Natural killer cell treated with Interleukin-12 subunit alpha and Interleukin-12 subunit beta and Interleukin-15 and Interleukin-18, amount 100 ng/mL, for 72 hours (primary cell): ENCODE measurements at regions not wholly inside any gene's neighbourhood (a gene's known extent, or its start where the extent isn't known, plus 50 kb on each side); places are given as distances from the start of the nearest gene placed in this dataset.

Experiments used
- ATAC-seq, 2 donors: fragments of 150-1000 bp; cut with Tn5 transposase in 1 of 2; sonication (Bioruptor Pico), chemical (Tn5 transposase) in 1 of 2; 2 replicates each; pipeline ENCODE4 v1.10.0; 2021
- DNase-seq: peaks from one replicate; pipeline ENCODE4 v3.0.0; 2022; ENCODE audit warnings: low spot score
- H3K27ac Mint-ChIP-seq, 2 donors: 1 replicate in 1 of 2; 2 replicates in 1 of 2; pipeline ENCODE4 v1.8.0; 2022; ENCODE audit warnings: mixed read lengths in 2 of 2, mild to moderate bottlenecking in 1 of 2, moderate library complexity in 1 of 2
- H3K27me3 Mint-ChIP-seq, 2 donors: 1 replicate in 1 of 2; 2 replicates in 1 of 2; pipeline ENCODE4 v1.8.0; 2022; ENCODE audit warnings: mixed read lengths in 2 of 2
- H3K36me3 Mint-ChIP-seq: one replicate; pipeline ENCODE4 v1.8.0; 2022; ENCODE audit warnings: mixed read lengths
- H3K4me1 Mint-ChIP-seq, 2 donors: 1 replicate in 1 of 2; 2 replicates in 1 of 2; pipeline ENCODE4 v1.8.0; 2022; ENCODE audit warnings: low read depth in 2 of 2, mixed read lengths in 2 of 2, mild to moderate bottlenecking in 1 of 2
- H3K4me3 Mint-ChIP-seq: one replicate; pipeline ENCODE4 v1.8.0; 2022; ENCODE audit warnings: mixed read lengths
- H3K9me3 Mint-ChIP-seq: 2 replicates; pipeline ENCODE4 v1.8.0; 2022; ENCODE audit warnings: mixed read lengths

GRCh38 chr3:106014518-106014917 lies 145.7 kb upstream of the CBLB start:
- peaks cover 4% of the 10 kb centered on the region for H3K9me3 Mint-ChIP-seq
- peaks cover 5% of the 10 kb centered on the region for H3K36me3 Mint-ChIP-seq
- H3K4me3 Mint-ChIP-seq: no peak overlapping the region
- ATAC-seq (no peak), DNase-seq (no peak)
- H3K27me3 Mint-ChIP-seq: no peaks in the 10 kb centered on the region
- H3K27ac Mint-ChIP-seq: peak overlapping the region; percentile 26 to 63
- H3K4me1 Mint-ChIP-seq: peaks cover 33 to 41% of the 10 kb centered on the region in 2 donors

GRCh38 chr3:106014971-106015370 lies 146.2 kb upstream of the CBLB start:
- Mint-ChIP-seq H3K9me3 (peaks cover 4% of the 10 kb centered on the region), H3K27me3 (no peaks in the 10 kb centered on the region), H3K36me3 (peaks cover 5% of the 10 kb centered on the region), H3K4me1 (peaks cover 28 to 36% of the 10 kb centered on the region in 2 donors), H3K4me3 (no peak overlapping the region), H3K27ac (peak overlapping the region in 1 of 2 donors; percentile 63)
- DNase-seq (no peak), ATAC-seq (no peak)

GRCh38 chr3:106018102-106018501 lies 149.3 kb upstream of the CBLB start:
- H3K4me3 Mint-ChIP-seq: no peak overlapping the region
- H3K27ac Mint-ChIP-seq: no peak overlapping the region
- peaks cover 4% of the 10 kb centered on the region for H3K9me3 Mint-ChIP-seq
- no peak for DNase-seq
- ATAC-seq: no peak
- H3K4me1 Mint-ChIP-seq: peaks cover 10 to 13% of the 10 kb centered on the region in 2 donors
- H3K27me3 Mint-ChIP-seq: no peaks in the 10 kb centered on the region
- no peaks in the 10 kb centered on the region for H3K36me3 Mint-ChIP-seq

GRCh38 chr3:106018929-106019550 lies 150.2 kb upstream of the CBLB start:
- Mint-ChIP-seq H3K4me3 (no peak overlapping the region), H3K4me1 (peaks cover 10 to 13% of the 10 kb centered on the region in 2 donors)

GRCh38 chr3:106022913-106023312 lies 154.1 kb upstream of the CBLB start:
- Mint-ChIP-seq H3K4me3 (no peak overlapping the region), H3K9me3 (no peaks in the 10 kb centered on the region), H3K4me1 (peaks cover 3 to 7% of the 10 kb centered on the region in 2 donors), H3K36me3 (no peaks in the 10 kb centered on the region), H3K27me3 (no peaks in the 10 kb centered on the region), H3K27ac (no peak overlapping the region)
- ATAC-seq (no peak), DNase-seq (no peak)

More at GRCh38 chr3:106018929-106019550, 150.2 kb upstream of the CBLB start:
- Mint-ChIP-seq H3K9me3 (peaks cover 4% of the 10 kb centered on the region), H3K36me3 (no peaks in the 10 kb centered on the region), H3K27me3 (no peaks in the 10 kb centered on the region), H3K27ac (no peak overlapping the region)
- DNase-seq (no peak), ATAC-seq (no peak)

- H3K27me3 Mint-ChIP-seq: no peaks in the 10 kb centered on the region
- H3K36me3 Mint-ChIP-seq: no peaks in the 10 kb centered on the region
- H3K27ac Mint-ChIP-seq: no peak overlapping the region
- H3K4me3 Mint-ChIP-seq: no peak overlapping the region
- no peaks in the 10 kb centered on the region for H3K9me3 Mint-ChIP-seq
- ATAC-seq: no peak
- no peak for DNase-seq
- H3K4me1 Mint-ChIP-seq: peaks cover 3 to 7% of the 10 kb centered on the region in 2 donors
Measured at GRCh38 chr3:106025151-106025722, 156.4 kb upstream of the CBLB start.

DNA sequence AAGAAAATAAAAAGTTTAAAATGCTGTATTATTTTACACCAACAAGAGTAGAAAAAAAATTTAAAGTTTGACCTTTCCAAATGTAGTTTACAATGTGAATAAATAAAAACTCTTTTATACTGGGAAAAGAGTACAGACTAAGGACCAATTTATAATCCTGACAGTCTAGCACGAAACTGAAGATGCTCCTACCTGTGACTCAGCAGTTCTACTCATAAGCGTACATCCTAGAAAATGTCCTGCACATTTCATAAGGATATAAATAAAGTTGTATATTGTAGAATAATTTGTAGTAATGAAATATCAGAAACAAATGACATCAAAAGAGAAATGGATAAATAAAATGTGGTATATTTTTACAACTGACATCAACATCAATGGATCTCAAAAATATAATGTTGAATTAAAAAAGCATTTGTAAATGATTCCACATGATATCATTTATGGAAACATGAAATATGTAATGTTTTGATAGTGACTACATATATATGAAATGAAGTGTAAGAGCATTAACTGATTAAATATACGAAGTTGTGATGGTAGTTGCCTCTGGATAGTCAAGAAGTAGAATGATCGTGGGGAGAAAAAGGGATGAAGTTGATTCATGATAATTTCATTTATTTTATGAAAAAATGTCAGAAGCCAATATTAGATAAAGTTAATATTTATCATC lies 161.3 kb upstream of the CBLB start:
- no peak overlapping the region for H3K4me3 Mint-ChIP-seq
- ATAC-seq (no peak), DNase-seq (no peak)
- peaks cover 12 to 14% of the 10 kb centered on the region in 2 donors for H3K4me1 Mint-ChIP-seq
- no peaks in the 10 kb centered on the region for H3K36me3 Mint-ChIP-seq
- no peaks in the 10 kb centered on the region for H3K27me3 Mint-ChIP-seq
- H3K27ac Mint-ChIP-seq: no peak overlapping the region
- no peaks in the 10 kb centered on the region for H3K9me3 Mint-ChIP-seq

DNA sequence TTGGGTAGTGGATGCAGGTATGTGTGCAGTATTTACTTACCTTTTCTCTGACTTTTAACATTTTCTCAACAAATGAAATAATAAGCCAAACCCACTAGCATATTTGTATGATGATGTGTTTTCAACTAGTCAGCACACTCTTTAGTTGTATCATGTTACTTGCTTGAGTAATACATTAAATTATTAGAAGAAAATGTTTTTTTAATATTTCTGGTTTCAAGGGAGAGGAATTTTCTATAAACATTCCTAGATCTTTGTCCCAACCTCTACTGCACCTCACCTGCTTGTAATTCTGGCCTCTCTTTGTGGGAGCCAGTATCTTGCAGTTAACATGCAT lies 161.8 kb upstream of the CBLB start:
- no peak for ATAC-seq
- Mint-ChIP-seq H3K4me1 (peaks cover 9 to 11% of the 10 kb centered on the region in 2 donors), H3K27me3 (no peaks in the 10 kb centered on the region), H3K36me3 (no peaks in the 10 kb centered on the region), H3K9me3 (no peaks in the 10 kb centered on the region), H3K27ac (no peak overlapping the region), H3K4me3 (no peak overlapping the region)
- DNase-seq: no peak

- ATAC-seq (no peak), DNase-seq (no peak)
- Mint-ChIP-seq H3K27ac (no peak overlapping the region), H3K4me3 (no peak overlapping the region), H3K4me1 (peaks cover 9 to 11% of the 10 kb centered on the region in 2 donors), H3K9me3 (no peaks in the 10 kb centered on the region), H3K27me3 (no peaks in the 10 kb centered on the region), H3K36me3 (no peaks in the 10 kb centered on the region)
Measured at GRCh38 chr3:106032479-106032878, 163.7 kb upstream of the CBLB start.

DNA sequence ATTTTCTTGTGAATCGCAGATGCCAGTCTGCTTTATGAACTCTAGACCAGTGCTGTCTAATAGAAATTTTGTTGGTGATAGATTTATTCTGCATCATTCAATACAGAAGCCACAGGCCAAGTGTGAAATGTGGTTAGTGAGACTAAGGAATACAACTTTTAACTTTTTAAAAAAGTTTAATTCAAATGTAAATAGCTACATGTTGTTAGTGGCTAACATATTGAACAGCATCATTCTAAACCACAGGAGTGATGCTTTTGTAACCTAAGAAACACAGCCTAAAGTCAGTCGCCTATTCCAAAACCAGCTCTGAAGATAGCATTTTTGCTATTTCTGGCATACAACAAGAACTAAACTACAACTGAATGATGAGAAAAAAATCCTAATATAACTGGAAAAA lies 164.8 kb upstream of the CBLB start:
- Mint-ChIP-seq H3K4me1 (peaks cover 9 to 11% of the 10 kb centered on the region in 2 donors), H3K27ac (no peak overlapping the region), H3K4me3 (no peak overlapping the region), H3K27me3 (no peaks in the 10 kb centered on the region), H3K36me3 (no peaks in the 10 kb centered on the region), H3K9me3 (no peaks in the 10 kb centered on the region)
- no peak for ATAC-seq
- no peak for DNase-seq

GRCh38 chr3:106034313-106034712 lies 165.5 kb upstream of the CBLB start:
- Mint-ChIP-seq H3K27me3 (no peaks in the 10 kb centered on the region), H3K4me1 (peaks cover 9 to 11% of the 10 kb centered on the region in 2 donors), H3K9me3 (no peaks in the 10 kb centered on the region), H3K4me3 (no peak overlapping the region), H3K27ac (no peak overlapping the region), H3K36me3 (no peaks in the 10 kb centered on the region)
- no peak for ATAC-seq
- no peak for DNase-seq

- Mint-ChIP-seq H3K27me3 (no peaks in the 10 kb centered on the region), H3K27ac (no peak overlapping the region), H3K36me3 (no peaks in the 10 kb centered on the region), H3K4me3 (no peak overlapping the region), H3K9me3 (no peaks in the 10 kb centered on the region), H3K4me1 (peaks cover 15 to 20% of the 10 kb centered on the region in 2 donors)
- DNase-seq: no peak
- no peak for ATAC-seq
Measured at GRCh38 chr3:106035619-106036018, 166.8 kb upstream of the CBLB start.

GRCh38 chr3:106036696-106037095 lies 167.9 kb upstream of the CBLB start:
- Mint-ChIP-seq H3K9me3 (no peaks in the 10 kb centered on the region), H3K4me1 (peaks cover 15 to 20% of the 10 kb centered on the region in 2 donors), H3K27me3 (no peaks in the 10 kb centered on the region), H3K4me3 (no peak overlapping the region), H3K27ac (no peak overlapping the region), H3K36me3 (no peaks in the 10 kb centered on the region)
- no peak for ATAC-seq
- DNase-seq: no peak

DNA sequence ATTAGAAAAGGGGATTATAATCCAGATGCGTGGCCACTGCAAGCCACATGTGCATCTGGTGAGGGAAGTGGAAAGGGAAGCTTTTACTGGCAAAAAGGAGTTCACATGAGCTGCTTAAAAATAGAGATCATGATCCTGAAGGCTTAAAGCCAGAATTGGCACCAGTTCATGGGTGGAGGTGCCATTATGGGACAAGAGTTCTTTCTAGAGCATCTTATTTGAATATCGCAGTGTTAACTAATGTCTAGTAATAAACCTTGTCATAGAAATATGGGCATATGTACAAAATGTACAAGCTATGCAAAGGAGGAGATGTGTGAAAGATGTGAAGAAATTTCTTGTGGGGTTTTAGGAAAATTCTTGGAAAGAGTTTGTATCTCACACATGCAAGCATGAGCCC lies 178.4 kb upstream of the CBLB start:
- H3K36me3 Mint-ChIP-seq: no peaks in the 10 kb centered on the region
- H3K4me1 Mint-ChIP-seq: peaks cover 0 to 6% of the 10 kb centered on the region in 2 donors
- no peak overlapping the region for H3K4me3 Mint-ChIP-seq
- H3K27me3 Mint-ChIP-seq: no peaks in the 10 kb centered on the region
- H3K9me3 Mint-ChIP-seq: peaks cover 4% of the 10 kb centered on the region
- DNase-seq (no peak), ATAC-seq (no peak)
- H3K27ac Mint-ChIP-seq: no peak overlapping the region
